Loucy (cell line): ENCODE measurements at regions not wholly inside any gene's neighbourhood (a gene's known extent, or its start where the extent isn't known, plus 50 kb on each side); places are given as distances from the start of the nearest gene placed in this dataset.

Experiments
- CTCF ChIP-seq: fragments of 200-600 bp; sonication (generic); conservative IDR thresholded peaks from 2 replicates; pipeline ENCODE4 v1.5.1; 2014; ENCODE audit warnings: mild to moderate bottlenecking, antibody characterized with exemption, low read length
- EZH2phosphoT487 ChIP-seq: fragments of 200-600 bp; IDR thresholded peaks from 2 replicates; pipeline ENCODE4 v1.6.1; 2018; ENCODE audit warnings: antibody characterized with exemption, mild to moderate bottlenecking, moderate library complexity, borderline replicate concordance

GRCh38 chr1:13964768-13965167, 264.8 kb downstream of the PRDM2 start:
- no peak for TF ChIP-seq CTCF
- no peak for TF ChIP-seq EZH2phosphoT487
